ENCODE measurements at regions not wholly inside any gene's neighbourhood (a gene's known extent, or its start where the extent isn't known, plus 50 kb on each side); places are given as distances from the start of the nearest gene placed in this dataset.

GRCh38 chr13:46490129-46490528, 62.8 kb upstream of the LRCH1 start:
- TF ChIP-seq, protein P1, sequence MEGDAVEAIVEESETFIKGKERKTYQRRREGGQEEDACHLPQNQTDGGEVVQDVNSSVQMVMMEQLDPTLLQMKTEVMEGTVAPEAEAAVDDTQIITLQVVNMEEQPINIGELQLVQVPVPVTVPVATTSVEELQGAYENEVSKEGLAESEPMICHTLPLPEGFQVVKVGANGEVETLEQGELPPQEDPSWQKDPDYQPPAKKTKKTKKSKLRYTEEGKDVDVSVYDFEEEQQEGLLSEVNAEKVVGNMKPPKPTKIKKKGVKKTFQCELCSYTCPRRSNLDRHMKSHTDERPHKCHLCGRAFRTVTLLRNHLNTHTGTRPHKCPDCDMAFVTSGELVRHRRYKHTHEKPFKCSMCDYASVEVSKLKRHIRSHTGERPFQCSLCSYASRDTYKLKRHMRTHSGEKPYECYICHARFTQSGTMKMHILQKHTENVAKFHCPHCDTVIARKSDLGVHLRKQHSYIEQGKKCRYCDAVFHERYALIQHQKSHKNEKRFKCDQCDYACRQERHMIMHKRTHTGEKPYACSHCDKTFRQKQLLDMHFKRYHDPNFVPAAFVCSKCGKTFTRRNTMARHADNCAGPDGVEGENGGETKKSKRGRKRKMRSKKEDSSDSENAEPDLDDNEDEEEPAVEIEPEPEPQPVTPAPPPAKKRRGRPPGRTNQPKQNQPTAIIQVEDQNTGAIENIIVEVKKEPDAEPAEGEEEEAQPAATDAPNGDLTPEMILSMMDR (IDR thresholded peaks at IDR 0.05; ENCODE audit: low read depth, low read length, missing control alignments) = no peak
- in situ Hi-C loops (cut with HindIII; ENCODE audit: low sequenced_read_pairs) = no loop called here
- no peak overlapping the region for H3K4me3 ChIP-seq (ENCODE audit: low read depth, low read length)
- no peak for DNase-seq (ENCODE audit: low read depth)

GRCh38 chr13:46489586-46490023, 63.4 kb upstream of the LRCH1 start:
- in situ Hi-C loops (cut with HindIII; ENCODE audit: low sequenced_read_pairs) = no loop called here
- TF ChIP-seq, protein P1 (IDR thresholded peaks at IDR 0.05; ENCODE audit: low read depth, low read length, missing control alignments) = no peak
- DNase-seq (ENCODE audit: low read depth) = peak; percentile 70
- no peak overlapping the region for H3K4me3 ChIP-seq (ENCODE audit: low read depth, low read length)

DNA sequence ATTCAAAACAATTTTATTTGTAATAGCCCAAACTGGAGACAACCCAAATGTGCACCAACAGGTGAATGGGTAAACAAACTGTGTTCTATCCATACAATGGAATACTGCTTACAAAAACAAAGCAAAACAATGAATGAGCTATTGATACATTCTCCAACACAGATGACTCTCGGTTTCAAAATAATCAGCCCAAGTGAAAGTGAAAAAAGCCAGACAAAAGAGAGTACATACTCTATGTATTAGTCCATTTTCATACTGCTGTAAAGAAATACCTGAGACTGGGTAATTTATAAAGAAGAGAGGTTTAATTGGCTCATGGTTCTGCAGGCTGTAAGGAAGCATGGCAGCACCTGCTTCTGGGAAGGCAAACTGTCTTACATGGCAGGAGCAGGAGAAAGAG, 65.2 kb upstream of the LRCH1 start:
- H3K4me3 ChIP-seq (ENCODE audit: low read depth, low read length) = no peak overlapping the region
- no peak for DNase-seq (ENCODE audit: low read depth)
- TF ChIP-seq, protein P1 (IDR thresholded peaks at IDR 0.05; ENCODE audit: low read depth, low read length, missing control alignments) = no peak
- in situ Hi-C loops (cut with HindIII; ENCODE audit: low sequenced_read_pairs) = no loop called here

DNA sequence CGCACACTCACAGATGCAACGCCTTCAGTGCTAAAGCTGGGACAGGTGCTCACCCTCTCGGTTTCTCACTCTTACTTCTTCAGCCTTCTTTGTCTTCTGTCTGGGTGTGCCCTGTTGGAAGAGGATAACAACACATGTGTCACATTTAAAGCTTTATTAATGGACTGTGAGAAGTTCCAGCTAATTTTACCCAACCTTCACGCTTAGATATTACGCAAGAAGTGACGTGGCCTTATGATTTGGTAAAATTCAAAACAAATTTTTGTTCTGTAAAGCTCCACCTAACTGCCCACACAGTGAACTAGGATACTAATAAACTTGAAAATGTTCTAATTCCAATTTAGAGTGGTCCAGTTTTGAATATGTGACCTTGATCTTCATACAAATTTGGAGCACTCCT, 66.7 kb upstream of the LRCH1 start:
- H3K4me3 ChIP-seq (ENCODE audit: low read depth, low read length) = no peak overlapping the region
- DNase-seq (ENCODE audit: low read depth) = no peak
- TF ChIP-seq, protein P1 (IDR thresholded peaks at IDR 0.05; ENCODE audit: low read depth, low read length, missing control alignments) = no peak
- in situ Hi-C loops (cut with HindIII; ENCODE audit: low sequenced_read_pairs) = no loop called here

DNA sequence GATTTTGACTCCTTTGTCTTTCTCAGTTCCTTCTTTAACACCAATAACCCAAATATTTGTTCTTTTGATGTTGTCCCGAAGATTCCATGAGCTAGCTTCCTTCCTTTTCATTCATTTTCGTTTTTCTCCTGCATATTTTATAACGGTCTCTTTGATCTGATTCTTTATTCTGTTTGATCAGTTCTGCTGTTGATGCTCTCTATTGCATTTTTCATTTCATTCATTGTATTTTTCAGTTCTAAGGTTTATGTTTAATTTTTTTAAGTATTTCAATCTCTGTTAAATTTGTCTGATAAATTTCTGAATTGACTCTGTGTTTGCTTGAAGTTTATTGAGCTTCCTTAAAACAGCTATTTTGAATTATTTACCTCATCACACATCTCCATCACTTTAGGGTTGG, 68.4 kb upstream of the LRCH1 start:
- TF ChIP-seq, protein P1 (IDR thresholded peaks at IDR 0.05; ENCODE audit: low read depth, low read length, missing control alignments) = no peak
- no peak overlapping the region for H3K4me3 ChIP-seq (ENCODE audit: low read depth, low read length)
- DNase-seq (ENCODE audit: low read depth) = no peak
- in situ Hi-C loops (cut with HindIII; ENCODE audit: low sequenced_read_pairs) = no loop called here

DNA sequence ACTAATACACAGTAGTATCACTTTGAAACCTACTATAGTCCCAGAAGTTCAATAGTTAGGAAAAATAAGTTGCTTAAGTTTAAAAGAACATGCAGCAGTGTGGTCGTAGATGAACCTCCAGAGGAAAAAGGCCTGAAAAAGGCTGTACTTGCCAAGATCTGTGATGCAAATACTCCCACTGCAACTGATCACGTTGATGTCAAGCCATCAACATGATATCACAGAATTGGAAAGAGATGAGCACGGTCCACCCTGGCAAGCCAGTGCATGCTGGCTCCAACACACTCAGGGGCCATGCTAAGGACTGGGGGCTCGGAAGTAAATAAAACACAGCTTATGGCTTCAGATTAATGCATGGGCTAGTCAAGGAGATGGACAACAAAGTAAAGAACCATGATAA, 71.8 kb upstream of the LRCH1 start:
- TF ChIP-seq, protein P1 (IDR thresholded peaks at IDR 0.05; ENCODE audit: low read depth, low read length, missing control alignments) = no peak
- in situ Hi-C loops (cut with HindIII; ENCODE audit: low sequenced_read_pairs) = no loop called here
- H3K4me3 ChIP-seq (ENCODE audit: low read depth, low read length) = no peak overlapping the region
- no peak for DNase-seq (ENCODE audit: low read depth)

- no peak for DNase-seq (ENCODE audit: low read depth)
Observed at GRCh38 chr13:46480131-46480530, 72.8 kb upstream of the LRCH1 start.

More at GRCh38 chr13:46480131-46480530, 72.8 kb upstream of the LRCH1 start:
- H3K4me3 ChIP-seq (ENCODE audit: low read depth, low read length) = no peak overlapping the region
- in situ Hi-C loops (cut with HindIII; ENCODE audit: low sequenced_read_pairs) = no loop called here
- TF ChIP-seq, protein P1 (IDR thresholded peaks at IDR 0.05; ENCODE audit: low read depth, low read length, missing control alignments) = no peak
